ENCODE measurements at regions not wholly inside any gene's neighbourhood (a gene's known extent, or its start where the extent isn't known, plus 50 kb on each side); places are given as distances from the start of the nearest gene placed in this dataset.

- Histone ChIP-seq H3K9ac (ENCODE audit: low read length) (no peak overlapping the region), H3K4me3 (ENCODE audit: low read depth, low read length) (no peak overlapping the region), H3K27ac (ENCODE audit: low read depth, low read length) (no peak overlapping the region), H3K27me3 (ENCODE audit: control insufficient read depth, insufficient read depth, low read length) (no peaks in the 10 kb centered on the region), H3K36me3 (ENCODE audit: control insufficient read depth, insufficient read depth, low read length) (no peaks in the 10 kb centered on the region), H3K4me1 (ENCODE audit: control insufficient read depth, insufficient read depth, low read length) (peaks cover 5% of the 10 kb centered on the region; the same call in 1 of the 2 replicates), H3K9me3 (ENCODE audit: control insufficient read depth, insufficient read depth, low read depth, low read length) (no peaks in the 10 kb centered on the region)
These were observed 621.4 kb downstream of the OTOL1 start for GRCh38 chr3:162117961-162118360.

GRCh38 chr3:162119651-162120050 lies 623.0 kb downstream of the OTOL1 start:
- no peaks in the 10 kb centered on the region for H3K36me3 ChIP-seq (ENCODE audit: control insufficient read depth, insufficient read depth, low read length)
- H3K27me3 ChIP-seq (ENCODE audit: control insufficient read depth, insufficient read depth, low read length): no peaks in the 10 kb centered on the region
- H3K9me3 ChIP-seq (ENCODE audit: control insufficient read depth, insufficient read depth, low read depth, low read length): no peaks in the 10 kb centered on the region
- no peak overlapping the region for H3K4me3 ChIP-seq (ENCODE audit: low read depth, low read length)
- peaks cover 5% of the 10 kb centered on the region; the same call in 1 of the 2 replicates for H3K4me1 ChIP-seq (ENCODE audit: control insufficient read depth, insufficient read depth, low read length)
- no peak overlapping the region for H3K27ac ChIP-seq (ENCODE audit: low read depth, low read length)
- H3K9ac ChIP-seq (ENCODE audit: low read length): no peak overlapping the region

- Histone ChIP-seq H3K27ac (ENCODE audit: low read depth, low read length) (no peak overlapping the region), H3K9ac (ENCODE audit: low read length) (no peak overlapping the region), H3K36me3 (ENCODE audit: control insufficient read depth, insufficient read depth, low read length) (no peaks in the 10 kb centered on the region), H3K4me1 (ENCODE audit: control insufficient read depth, insufficient read depth, low read length) (no peaks in the 10 kb centered on the region), H3K9me3 (ENCODE audit: control insufficient read depth, insufficient read depth, low read depth, low read length) (no peaks in the 10 kb centered on the region), H3K27me3 (ENCODE audit: control insufficient read depth, insufficient read depth, low read length) (no peaks in the 10 kb centered on the region), H3K4me3 (ENCODE audit: low read depth, low read length) (no peak overlapping the region)
These were observed 625.8 kb downstream of the OTOL1 start for GRCh38 chr3:162122405-162122804.

- H3K4me3 ChIP-seq (ENCODE audit: low read depth, low read length): no peak overlapping the region
- H3K27me3 ChIP-seq (ENCODE audit: control insufficient read depth, insufficient read depth, low read length): no peaks in the 10 kb centered on the region
- H3K4me1 ChIP-seq (ENCODE audit: control insufficient read depth, insufficient read depth, low read length): no peaks in the 10 kb centered on the region
- no peaks in the 10 kb centered on the region for H3K9me3 ChIP-seq (ENCODE audit: control insufficient read depth, insufficient read depth, low read depth, low read length)
- no peak overlapping the region for H3K9ac ChIP-seq (ENCODE audit: low read length)
- no peak overlapping the region for H3K27ac ChIP-seq (ENCODE audit: low read depth, low read length)
- H3K36me3 ChIP-seq (ENCODE audit: control insufficient read depth, insufficient read depth, low read length): no peaks in the 10 kb centered on the region
These were observed 629.2 kb downstream of the OTOL1 start for GRCh38 chr3:162125790-162126189.

GRCh38 chr3:162130582-162130981 lies 634.0 kb downstream of the OTOL1 start:
- no peaks in the 10 kb centered on the region for H3K36me3 ChIP-seq (ENCODE audit: control insufficient read depth, insufficient read depth, low read length)
- no peak overlapping the region for H3K27ac ChIP-seq (ENCODE audit: low read depth, low read length)
- H3K4me1 ChIP-seq (ENCODE audit: control insufficient read depth, insufficient read depth, low read length): no peaks in the 10 kb centered on the region
- no peaks in the 10 kb centered on the region for H3K9me3 ChIP-seq (ENCODE audit: control insufficient read depth, insufficient read depth, low read depth, low read length)
- no peak overlapping the region for H3K4me3 ChIP-seq (ENCODE audit: low read depth, low read length)
- H3K9ac ChIP-seq (ENCODE audit: low read length): no peak overlapping the region
- no peaks in the 10 kb centered on the region for H3K27me3 ChIP-seq (ENCODE audit: control insufficient read depth, insufficient read depth, low read length)

- H3K27ac ChIP-seq (ENCODE audit: low read depth, low read length): no peak overlapping the region
- H3K4me3 ChIP-seq (ENCODE audit: low read depth, low read length): no peak overlapping the region
- H3K9me3 ChIP-seq (ENCODE audit: control insufficient read depth, insufficient read depth, low read depth, low read length): no peaks in the 10 kb centered on the region
- no peaks in the 10 kb centered on the region for H3K4me1 ChIP-seq (ENCODE audit: control insufficient read depth, insufficient read depth, low read length)
- H3K27me3 ChIP-seq (ENCODE audit: control insufficient read depth, insufficient read depth, low read length): no peaks in the 10 kb centered on the region
- H3K9ac ChIP-seq (ENCODE audit: low read length): no peak overlapping the region
- no peaks in the 10 kb centered on the region for H3K36me3 ChIP-seq (ENCODE audit: control insufficient read depth, insufficient read depth, low read length)
These were observed 636.4 kb downstream of the OTOL1 start for GRCh38 chr3:162132981-162133380.

GRCh38 chr3:162134571-162134970 lies 638.0 kb downstream of the OTOL1 start:
- H3K27me3 ChIP-seq (ENCODE audit: control insufficient read depth, insufficient read depth, low read length): no peaks in the 10 kb centered on the region
- H3K4me3 ChIP-seq (ENCODE audit: low read depth, low read length): no peak overlapping the region
- no peaks in the 10 kb centered on the region for H3K36me3 ChIP-seq (ENCODE audit: control insufficient read depth, insufficient read depth, low read length)
- H3K9me3 ChIP-seq (ENCODE audit: control insufficient read depth, insufficient read depth, low read depth, low read length): no peaks in the 10 kb centered on the region
- no peak overlapping the region for H3K27ac ChIP-seq (ENCODE audit: low read depth, low read length)
- H3K9ac ChIP-seq (ENCODE audit: low read length): no peak overlapping the region
- H3K4me1 ChIP-seq (ENCODE audit: control insufficient read depth, insufficient read depth, low read length): no peaks in the 10 kb centered on the region

GRCh38 chr3:162136136-162136535 lies 639.5 kb downstream of the OTOL1 start:
- no peaks in the 10 kb centered on the region for H3K27me3 ChIP-seq (ENCODE audit: control insufficient read depth, insufficient read depth, low read length)

GRCh38 chr3:162138509-162138908 lies 641.9 kb downstream of the OTOL1 start:
- Histone ChIP-seq H3K4me1 (ENCODE audit: control insufficient read depth, insufficient read depth, low read length) (no peaks in the 10 kb centered on the region), H3K27me3 (ENCODE audit: control insufficient read depth, insufficient read depth, low read length) (no peaks in the 10 kb centered on the region), H3K27ac (ENCODE audit: low read depth, low read length) (no peak overlapping the region), H3K36me3 (ENCODE audit: control insufficient read depth, insufficient read depth, low read length) (no peaks in the 10 kb centered on the region), H3K9me3 (ENCODE audit: control insufficient read depth, insufficient read depth, low read depth, low read length) (no peaks in the 10 kb centered on the region), H3K9ac (ENCODE audit: low read length) (no peak overlapping the region), H3K4me3 (ENCODE audit: low read depth, low read length) (no peak overlapping the region)

More at GRCh38 chr3:162136136-162136535, 639.5 kb downstream of the OTOL1 start:
- Histone ChIP-seq H3K9me3 (ENCODE audit: control insufficient read depth, insufficient read depth, low read depth, low read length) (no peaks in the 10 kb centered on the region), H3K4me1 (ENCODE audit: control insufficient read depth, insufficient read depth, low read length) (no peaks in the 10 kb centered on the region), H3K27ac (ENCODE audit: low read depth, low read length) (no peak overlapping the region), H3K4me3 (ENCODE audit: low read depth, low read length) (no peak overlapping the region), H3K36me3 (ENCODE audit: control insufficient read depth, insufficient read depth, low read length) (no peaks in the 10 kb centered on the region), H3K9ac (ENCODE audit: low read length) (no peak overlapping the region)

- Histone ChIP-seq H3K4me1 (ENCODE audit: control insufficient read depth, insufficient read depth, low read length) (no peaks in the 10 kb centered on the region; the same call in 1 of the 2 replicates), H3K9ac (ENCODE audit: low read length) (no peak overlapping the region), H3K9me3 (ENCODE audit: control insufficient read depth, insufficient read depth, low read depth, low read length) (no peaks in the 10 kb centered on the region)
These were observed 643.2 kb downstream of the OTOL1 start for GRCh38 chr3:162139841-162140240.

GRCh38 chr3:162141272-162141791 lies 644.7 kb downstream of the OTOL1 start:
- no peak overlapping the region for H3K27ac ChIP-seq (ENCODE audit: low read depth, low read length)
- H3K9me3 ChIP-seq (ENCODE audit: control insufficient read depth, insufficient read depth, low read depth, low read length): no peaks in the 10 kb centered on the region
- no peak overlapping the region for H3K4me3 ChIP-seq (ENCODE audit: low read depth, low read length)
- no peak overlapping the region for H3K9ac ChIP-seq (ENCODE audit: low read length)
- H3K27me3 ChIP-seq (ENCODE audit: control insufficient read depth, insufficient read depth, low read length): no peaks in the 10 kb centered on the region
- H3K36me3 ChIP-seq (ENCODE audit: control insufficient read depth, insufficient read depth, low read length): no peaks in the 10 kb centered on the region
- H3K4me1 ChIP-seq (ENCODE audit: control insufficient read depth, insufficient read depth, low read length): no peaks in the 10 kb centered on the region; the same call in 1 of the 2 replicates

More at GRCh38 chr3:162139841-162140240, 643.2 kb downstream of the OTOL1 start:
- no peak overlapping the region for H3K27ac ChIP-seq (ENCODE audit: low read depth, low read length)
- no peaks in the 10 kb centered on the region for H3K36me3 ChIP-seq (ENCODE audit: control insufficient read depth, insufficient read depth, low read length)
- H3K27me3 ChIP-seq (ENCODE audit: control insufficient read depth, insufficient read depth, low read length): no peaks in the 10 kb centered on the region
- no peak overlapping the region for H3K4me3 ChIP-seq (ENCODE audit: low read depth, low read length)

GRCh38 chr3:162142511-162142910 lies 645.9 kb downstream of the OTOL1 start:
- Histone ChIP-seq H3K4me1 (ENCODE audit: control insufficient read depth, insufficient read depth, low read length) (no peaks in the 10 kb centered on the region; the same call in 1 of the 2 replicates), H3K9ac (ENCODE audit: low read length) (no peak overlapping the region), H3K4me3 (ENCODE audit: low read depth, low read length) (no peak overlapping the region), H3K36me3 (ENCODE audit: control insufficient read depth, insufficient read depth, low read length) (no peaks in the 10 kb centered on the region), H3K27ac (ENCODE audit: low read depth, low read length) (no peak overlapping the region), H3K27me3 (ENCODE audit: control insufficient read depth, insufficient read depth, low read length) (no peaks in the 10 kb centered on the region), H3K9me3 (ENCODE audit: control insufficient read depth, insufficient read depth, low read depth, low read length) (no peaks in the 10 kb centered on the region)
